SU-DHL-6 (cell line): ENCODE measurements at regions not wholly inside any gene's neighbourhood (a gene's known extent, or its start where the extent isn't known, plus 50 kb on each side); places are given as distances from the start of the nearest gene placed in this dataset.

Experiments
- H2AFZ ChIP-seq: fragments of 200-600 bp; sonication (generic); 2 replicates; pipeline ENCODE4 v1.6.1; 2014; ENCODE audit warnings: low read depth, mild to moderate bottlenecking, moderate library complexity, mixed read lengths, antibody characterized with exemption, low read length; ENCODE audit not compliant: severe bottlenecking
- H3F3A ChIP-seq: fragments of 200-600 bp; shearing (Covaris generic); 2 replicates; pipeline ENCODE4 v1.6.0; 2016; ENCODE audit warnings: antibody characterized with exemption, mild to moderate bottlenecking; ENCODE audit not compliant: insufficient read depth
- H3K27ac ChIP-seq: fragments of 200-600 bp; sonication (generic); 2 replicates; pipeline ENCODE4 v1.5.1; 2016; ENCODE audit warnings: low read depth, mild to moderate bottlenecking, low read length, moderate library complexity, mixed read lengths
- H3K27me3 ChIP-seq: fragments of 200-600 bp; sonication (generic), shearing (Covaris generic); 2 replicates; pipeline ENCODE4 v1.6.0; 2014; ENCODE audit warnings: mild to moderate bottlenecking, low read length
- H3K36me3 ChIP-seq: fragments of 200-600 bp; sonication (generic); 2 replicates; pipeline ENCODE4 v1.6.1; 2014; ENCODE audit warnings: mild to moderate bottlenecking, low read length, mixed read lengths
- H3K4me2 ChIP-seq: fragments of 300-600, 200-600 bp; shearing (Covaris generic), sonication (generic); 2 replicates; pipeline ENCODE4 v1.6.0; 2014; ENCODE audit warnings: low read length, low read depth, mild to moderate bottlenecking; ENCODE audit not compliant: poor library complexity, severe bottlenecking
- H3K4me3 ChIP-seq: fragments of 200-600 bp; sonication (generic); 2 replicates; pipeline ENCODE4 v1.5.1; 2014; ENCODE audit warnings: antibody characterized with exemption, low read length, mild to moderate bottlenecking, mixed read lengths; ENCODE audit not compliant: insufficient read depth, poor library complexity, severe bottlenecking
- H3K79me2 ChIP-seq: fragments of 200-600 bp; sonication (generic); 2 replicates; pipeline ENCODE4 v1.6.1; 2014; ENCODE audit warnings: mild to moderate bottlenecking, low read length, moderate library complexity; ENCODE audit not compliant: insufficient read depth
- H3K9ac ChIP-seq: fragments of 200-600 bp; sonication (generic); 2 replicates; pipeline ENCODE4 v1.7.0; 2014; ENCODE audit warnings: mild to moderate bottlenecking, low read length
- H3K9me2 ChIP-seq: fragments of 200-600 bp; sonication (generic); replicated peaks from 2 replicates; pipeline ENCODE4 v1.6.1; 2014; ENCODE audit warnings: low read length; ENCODE audit not compliant: insufficient read depth
- H3K9me3 ChIP-seq: fragments of 200-600 bp; sonication (generic); 2 replicates; pipeline ENCODE4 v1.6.1; 2014; ENCODE audit warnings: low read length, mixed read lengths; ENCODE audit not compliant: insufficient read depth
- H4K20me1 ChIP-seq: fragments of 200-600 bp; sonication (generic); 2 replicates; pipeline ENCODE4 v1.6.1; 2014; ENCODE audit warnings: low read depth, mild to moderate bottlenecking, antibody characterized with exemption, low read length, moderate library complexity, mixed read lengths
- EZH2phosphoT487 ChIP-seq: fragments of 200-600 bp; sonication (generic), shearing (Covaris generic); conservative IDR thresholded peaks from 2 replicates; pipeline ENCODE4 v1.6.1; 2018; ENCODE audit warnings: mild to moderate bottlenecking, antibody characterized with exemption, low read length, moderate library complexity, mixed read lengths
- TF ChIP-seq, protein P1 (sequence below): fragments of 200-600 bp; sonication (generic); IDR thresholded peaks from one replicate; pipeline ENCODE4 v1.5.1; 2017; ENCODE audit warnings: antibody characterized with exemption, mild to moderate bottlenecking, low read length, moderate library complexity; ENCODE audit not compliant: insufficient read depth, poor library complexity, severe bottlenecking

DNA sequence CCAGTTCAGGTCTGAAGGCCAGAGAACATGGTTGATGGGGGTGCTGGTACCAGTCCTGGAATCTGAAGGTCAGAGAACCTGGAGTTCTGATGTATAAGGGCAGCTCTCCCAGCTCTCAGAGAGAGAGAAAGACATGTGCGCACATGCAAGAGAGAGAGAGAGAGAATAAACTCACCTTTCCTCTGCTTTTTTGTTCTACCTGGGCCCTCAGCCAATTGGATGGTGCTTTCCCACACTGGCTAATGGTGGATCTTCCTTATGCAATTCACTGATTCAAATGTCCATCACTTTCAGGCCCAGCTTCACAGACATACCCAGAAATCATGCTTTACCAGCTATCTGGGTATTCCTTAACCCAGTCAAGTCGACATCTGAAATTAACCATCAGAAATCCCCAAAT lies 377.7 kb upstream of the MEX3C start:
- no peak overlapping the region for H3K4me2 ChIP-seq
- no peak overlapping the region for H3K4me3 ChIP-seq
- no peak overlapping the region for H2AFZ ChIP-seq
- H3K27ac ChIP-seq = no peak overlapping the region
- H3K27me3 ChIP-seq = no peaks in the 10 kb centered on the region
- H4K20me1 ChIP-seq = no peaks in the 10 kb centered on the region
- H3K9me2 ChIP-seq = no peaks in the 10 kb centered on the region
- no peak overlapping the region for H3K9ac ChIP-seq
- no peaks in the 10 kb centered on the region for H3K36me3 ChIP-seq
- TF ChIP-seq, protein P1, sequence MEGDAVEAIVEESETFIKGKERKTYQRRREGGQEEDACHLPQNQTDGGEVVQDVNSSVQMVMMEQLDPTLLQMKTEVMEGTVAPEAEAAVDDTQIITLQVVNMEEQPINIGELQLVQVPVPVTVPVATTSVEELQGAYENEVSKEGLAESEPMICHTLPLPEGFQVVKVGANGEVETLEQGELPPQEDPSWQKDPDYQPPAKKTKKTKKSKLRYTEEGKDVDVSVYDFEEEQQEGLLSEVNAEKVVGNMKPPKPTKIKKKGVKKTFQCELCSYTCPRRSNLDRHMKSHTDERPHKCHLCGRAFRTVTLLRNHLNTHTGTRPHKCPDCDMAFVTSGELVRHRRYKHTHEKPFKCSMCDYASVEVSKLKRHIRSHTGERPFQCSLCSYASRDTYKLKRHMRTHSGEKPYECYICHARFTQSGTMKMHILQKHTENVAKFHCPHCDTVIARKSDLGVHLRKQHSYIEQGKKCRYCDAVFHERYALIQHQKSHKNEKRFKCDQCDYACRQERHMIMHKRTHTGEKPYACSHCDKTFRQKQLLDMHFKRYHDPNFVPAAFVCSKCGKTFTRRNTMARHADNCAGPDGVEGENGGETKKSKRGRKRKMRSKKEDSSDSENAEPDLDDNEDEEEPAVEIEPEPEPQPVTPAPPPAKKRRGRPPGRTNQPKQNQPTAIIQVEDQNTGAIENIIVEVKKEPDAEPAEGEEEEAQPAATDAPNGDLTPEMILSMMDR = no peak
- TF ChIP-seq EZH2phosphoT487 = no peak
- no peaks in the 10 kb centered on the region for H3F3A ChIP-seq
- H3K9me3 ChIP-seq = no peaks in the 10 kb centered on the region
- no peaks in the 10 kb centered on the region for H3K79me2 ChIP-seq

DNA sequence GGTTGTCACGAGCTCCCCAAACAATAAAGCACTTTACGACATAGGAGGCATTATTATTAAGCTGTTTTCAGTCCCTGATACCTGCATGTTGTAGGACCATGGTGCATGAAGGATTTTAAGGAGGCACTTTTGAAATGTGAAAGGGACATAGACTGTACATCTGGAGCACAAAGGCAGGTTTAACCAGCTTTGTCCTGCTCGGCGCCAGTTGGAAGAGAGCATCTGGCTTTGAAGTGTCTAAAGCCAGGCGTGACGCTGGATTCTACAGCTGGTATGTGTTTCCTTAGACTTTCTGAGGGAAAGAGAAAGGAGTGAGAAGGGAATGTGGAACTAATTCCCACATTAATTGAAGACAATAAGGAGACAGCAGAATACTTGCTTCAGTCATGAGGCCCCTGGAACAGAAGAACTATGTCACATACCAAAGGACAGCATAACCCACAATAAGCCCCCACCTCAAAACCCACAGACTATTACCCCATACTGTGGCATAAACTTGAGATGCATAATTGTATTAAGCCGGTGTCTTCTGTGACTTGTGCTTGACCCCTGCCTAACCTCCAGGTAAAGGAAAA lies 381.0 kb upstream of the MEX3C start:
- Histone ChIP-seq H4K20me1 (no peaks in the 10 kb centered on the region), H3K27me3 (no peaks in the 10 kb centered on the region), H3K9me2 (no peaks in the 10 kb centered on the region), H3K36me3 (no peaks in the 10 kb centered on the region), H3K9me3 (no peaks in the 10 kb centered on the region), H3F3A (no peaks in the 10 kb centered on the region), H3K79me2 (no peaks in the 10 kb centered on the region), H2AFZ (no peak overlapping the region), H3K4me3 (no peak overlapping the region), H3K4me2 (no peak overlapping the region), H3K9ac (no peak overlapping the region), H3K27ac (no peak overlapping the region)
- TF ChIP-seq EZH2phosphoT487 = no peak

DNA sequence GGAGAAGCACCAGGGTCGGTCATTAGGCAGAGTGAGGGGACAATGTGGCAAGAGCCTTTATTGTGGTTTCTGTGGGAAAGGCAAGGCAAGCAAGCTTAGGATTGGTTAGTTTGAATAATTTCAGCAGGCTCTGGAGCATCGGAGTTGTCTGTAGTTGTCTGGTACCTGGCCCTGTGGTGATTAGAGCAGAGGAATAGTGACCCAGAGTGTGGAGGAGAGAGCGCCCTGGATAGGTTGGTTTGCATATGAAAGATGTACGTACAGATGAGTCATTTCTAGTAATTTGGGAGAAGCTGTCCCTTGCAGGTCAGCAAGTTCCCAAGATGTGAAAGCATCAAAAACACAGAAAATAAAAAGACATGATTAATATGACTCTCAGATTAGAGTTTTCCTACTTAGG lies 383.1 kb upstream of the MEX3C start:
- H3K4me2 ChIP-seq = no peak overlapping the region
- no peak overlapping the region for H3K27ac ChIP-seq
- H3K9me2 ChIP-seq = no peaks in the 10 kb centered on the region
- H3K4me3 ChIP-seq = no peak overlapping the region
- H3K27me3 ChIP-seq = no peaks in the 10 kb centered on the region
- H3K79me2 ChIP-seq = no peaks in the 10 kb centered on the region
- H3K36me3 ChIP-seq = no peaks in the 10 kb centered on the region
- TF ChIP-seq, protein P1 = no peak
- TF ChIP-seq EZH2phosphoT487 = no peak
- no peaks in the 10 kb centered on the region for H3K9me3 ChIP-seq
- no peaks in the 10 kb centered on the region for H3F3A ChIP-seq
- no peak overlapping the region for H2AFZ ChIP-seq
- no peak overlapping the region for H3K9ac ChIP-seq
- no peaks in the 10 kb centered on the region for H4K20me1 ChIP-seq

- H3K27me3 ChIP-seq = no peaks in the 10 kb centered on the region
- no peak overlapping the region for H2AFZ ChIP-seq
- H3K4me2 ChIP-seq = no peak overlapping the region
- H3K79me2 ChIP-seq = no peaks in the 10 kb centered on the region
- no peak overlapping the region for H3K27ac ChIP-seq
- no peaks in the 10 kb centered on the region for H3K9me3 ChIP-seq
- H3K36me3 ChIP-seq = no peaks in the 10 kb centered on the region
- no peak for TF ChIP-seq EZH2phosphoT487
- TF ChIP-seq, protein P1 = no peak
- no peaks in the 10 kb centered on the region for H4K20me1 ChIP-seq
- H3F3A ChIP-seq = no peaks in the 10 kb centered on the region
- no peak overlapping the region for H3K9ac ChIP-seq
- H3K4me3 ChIP-seq = no peak overlapping the region
- no peaks in the 10 kb centered on the region for H3K9me2 ChIP-seq
Observed at GRCh38 chr18:51582551-51582950, 385.1 kb upstream of the MEX3C start.
